HG03575 (cell line): ENCODE measurements at regions not wholly inside any gene's neighbourhood (a gene's known extent, or its start where the extent isn't known, plus 50 kb on each side); places are given as distances from the start of the nearest gene placed in this dataset.
"Not testable (repeated sequence)": the region's sequence is repeated elsewhere in the genome, so short reads cannot be mapped to it uniquely, and the experiment has no call there.

ENCODE experiments used
- ATAC-seq: cut with Tn5 transposase; IDR thresholded peaks from one replicate; pipeline ENCODE4 v1.9.1; 2021; ENCODE audit not compliant: unreplicated experiment, insufficient number of reproducible peaks, low FRiP score; ENCODE audit errors: extremely low read depth

DNA sequence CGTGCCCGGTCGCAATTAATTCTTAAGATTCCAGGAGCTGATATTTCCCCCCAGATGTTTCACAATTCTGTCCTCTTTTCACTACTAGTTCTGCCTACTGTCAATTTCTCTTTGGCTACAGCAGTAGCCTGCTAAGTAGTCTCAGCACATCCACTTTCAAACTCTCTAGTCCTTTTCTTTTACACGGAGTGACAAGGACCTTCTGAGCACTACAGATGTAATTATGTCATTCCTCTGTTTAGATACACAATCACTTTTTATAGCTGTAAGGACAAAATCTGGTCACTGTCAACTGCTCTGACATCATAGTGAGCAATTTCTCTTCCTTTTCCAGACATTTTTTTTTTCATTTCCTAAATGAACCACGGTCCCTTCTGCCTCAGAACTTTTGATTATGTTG is 421.7 kb upstream of the CHRM3 start:
- ATAC-seq: no peak

DNA sequence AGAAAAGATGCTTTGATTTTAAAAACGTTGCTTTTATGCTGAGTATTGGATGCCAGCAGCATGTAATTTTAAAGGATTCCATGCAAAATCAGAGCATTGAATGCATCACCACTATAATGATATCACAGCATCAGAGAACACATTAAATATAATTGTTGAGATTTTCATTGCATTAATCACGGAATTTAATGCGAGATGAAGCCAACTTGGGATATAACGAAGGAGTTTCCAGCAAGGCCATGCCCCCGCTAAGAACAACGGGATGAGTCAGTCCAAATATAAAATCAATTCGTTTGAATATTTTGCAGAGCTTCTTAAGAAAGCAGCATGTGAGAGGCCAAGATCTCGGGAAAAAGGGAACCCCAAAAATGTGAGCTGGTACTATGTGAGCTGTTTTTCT is 423.4 kb upstream of the CHRM3 start:
- no peak for ATAC-seq

DNA sequence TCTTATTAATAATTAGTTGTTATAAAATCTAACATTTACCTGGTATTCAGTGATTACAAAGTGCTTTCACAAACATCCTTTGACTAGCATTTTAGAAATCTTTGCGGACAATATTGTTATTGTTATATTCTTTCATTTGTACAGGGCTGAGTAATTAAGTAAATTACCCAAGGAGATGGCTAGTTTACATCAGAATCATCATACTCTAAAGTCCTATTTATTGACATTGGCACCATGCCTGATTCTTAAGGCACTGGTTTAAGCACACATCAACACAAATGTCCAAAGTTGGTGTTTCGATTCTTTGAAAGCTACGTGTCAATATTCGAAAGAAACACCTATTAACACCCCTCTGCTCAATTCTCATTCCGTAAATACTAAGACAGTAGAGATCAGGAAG is 424.6 kb upstream of the CHRM3 start:
- no peak for ATAC-seq

DNA sequence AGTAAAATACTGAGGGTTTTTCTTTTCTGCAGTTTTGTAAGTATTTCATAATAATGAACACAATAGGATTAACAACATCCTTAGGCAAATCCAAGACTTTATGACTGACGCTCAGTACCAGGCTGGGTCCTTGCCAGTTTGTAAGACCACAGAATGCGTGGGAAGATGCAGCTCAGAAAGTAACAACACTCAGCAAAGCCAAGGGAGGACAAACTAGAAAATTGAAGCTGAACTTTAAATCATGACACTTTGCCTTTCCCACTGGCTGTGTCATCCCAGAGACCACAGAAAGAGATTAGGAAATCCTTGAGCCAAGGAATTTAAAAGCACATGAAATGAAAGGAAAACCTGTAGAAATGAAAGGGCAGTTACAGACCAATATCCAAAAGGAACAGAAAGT is 426.3 kb upstream of the CHRM3 start:
- ATAC-seq: no peak

DNA sequence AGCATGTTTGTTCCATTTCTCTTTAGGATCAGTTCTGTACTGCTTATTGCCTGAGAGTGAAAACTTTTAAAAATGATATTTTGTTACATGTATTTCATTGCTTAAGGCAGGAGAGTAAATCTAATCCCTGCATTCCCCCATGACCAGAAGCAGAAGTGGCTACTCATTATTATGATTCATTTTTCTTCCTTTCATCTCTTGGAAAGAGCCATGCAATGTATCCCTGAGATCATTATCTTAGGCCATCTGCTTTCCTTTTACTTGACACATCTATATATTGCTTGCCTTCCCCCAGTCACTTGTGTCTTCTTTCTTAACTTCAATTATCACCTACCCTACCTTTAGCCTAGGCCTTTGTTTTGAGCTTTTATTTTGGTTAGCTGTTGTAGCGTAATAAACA is 430.4 kb upstream of the CHRM3 start:
- no peak for ATAC-seq

DNA sequence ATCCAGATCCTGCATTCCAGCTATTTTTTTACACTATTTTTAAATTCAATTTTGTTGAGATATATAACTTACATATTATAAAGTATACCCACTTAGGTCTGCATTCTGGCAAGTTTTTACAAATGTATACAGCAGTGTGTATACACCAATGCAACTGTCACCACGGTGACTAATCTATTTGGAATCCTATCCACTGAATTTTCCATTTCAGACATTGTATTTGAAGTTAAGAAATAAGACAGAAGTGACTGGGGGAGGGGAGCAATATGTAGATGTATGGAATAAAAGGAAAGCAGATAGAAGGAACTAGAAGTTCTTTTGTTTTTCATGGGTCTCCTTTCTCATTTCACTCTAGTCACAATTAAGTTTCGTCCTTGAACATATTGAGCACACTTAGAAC is 431.5 kb upstream of the CHRM3 start:
- ATAC-seq: no peak

DNA sequence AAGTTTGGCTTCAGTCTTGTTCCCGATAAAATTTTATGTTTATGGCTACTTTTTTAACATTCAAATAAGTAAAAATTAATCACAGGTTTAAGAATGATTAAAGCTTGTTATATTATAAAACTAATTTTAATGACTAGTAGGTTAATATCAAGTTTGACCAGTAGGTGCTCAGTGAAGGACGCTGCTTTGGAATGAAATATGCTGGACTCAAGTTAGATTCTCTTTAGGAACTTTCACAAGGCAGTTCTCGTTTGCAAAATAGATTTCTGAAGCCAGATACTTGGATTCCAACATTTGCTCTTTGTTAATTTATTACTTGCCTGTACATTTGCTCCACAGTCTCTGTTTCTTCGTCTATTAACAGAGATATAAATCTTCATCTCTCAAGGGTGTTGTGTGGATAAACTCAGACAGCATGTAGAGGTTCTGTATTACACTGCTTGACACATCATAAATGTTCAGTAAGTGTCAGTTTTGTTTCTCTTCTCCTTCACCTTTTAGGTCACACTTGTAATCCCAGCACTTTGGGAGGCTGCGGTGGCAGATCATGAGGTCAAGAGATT is 432.8 kb upstream of the CHRM3 start:
- no peak for ATAC-seq

DNA sequence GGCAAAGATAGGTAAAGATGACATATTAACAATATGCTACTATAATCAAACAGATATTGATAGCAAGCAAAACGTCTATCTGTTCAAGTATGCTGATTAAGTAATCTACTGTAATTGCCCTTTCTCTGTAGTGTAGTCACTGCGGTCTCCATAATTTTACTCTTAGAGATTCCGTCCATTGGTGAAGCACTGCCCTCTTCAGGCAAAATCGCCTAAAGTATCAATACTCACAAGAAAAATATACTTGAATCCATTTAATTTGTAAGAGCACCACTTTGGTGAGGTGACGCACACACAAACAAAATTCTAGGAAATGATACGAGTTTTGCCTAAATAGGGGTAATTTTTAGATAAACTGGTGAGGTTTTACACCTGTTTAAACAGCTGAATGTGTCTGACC is 434.6 kb upstream of the CHRM3 start:
- ATAC-seq: no peak

DNA sequence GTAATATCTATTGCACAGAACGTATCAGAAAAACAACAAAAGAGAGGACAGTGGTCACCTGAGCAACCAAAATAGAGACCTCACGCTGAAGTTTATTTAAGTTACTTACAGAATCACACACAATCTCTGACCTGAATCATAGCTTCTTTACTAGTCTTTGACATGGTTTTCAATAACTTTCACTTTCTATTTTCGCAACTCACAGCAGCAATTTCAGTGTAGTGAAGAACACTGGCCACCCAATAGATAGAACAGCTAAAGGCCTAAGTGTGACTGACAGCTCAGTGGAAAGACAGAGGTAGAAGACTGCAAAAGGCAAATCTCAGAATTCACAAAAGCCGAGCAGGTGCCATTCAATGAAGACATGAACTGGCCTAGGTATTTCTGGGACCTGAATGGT is 435.6 kb upstream of the CHRM3 start:
- ATAC-seq: no peak

DNA sequence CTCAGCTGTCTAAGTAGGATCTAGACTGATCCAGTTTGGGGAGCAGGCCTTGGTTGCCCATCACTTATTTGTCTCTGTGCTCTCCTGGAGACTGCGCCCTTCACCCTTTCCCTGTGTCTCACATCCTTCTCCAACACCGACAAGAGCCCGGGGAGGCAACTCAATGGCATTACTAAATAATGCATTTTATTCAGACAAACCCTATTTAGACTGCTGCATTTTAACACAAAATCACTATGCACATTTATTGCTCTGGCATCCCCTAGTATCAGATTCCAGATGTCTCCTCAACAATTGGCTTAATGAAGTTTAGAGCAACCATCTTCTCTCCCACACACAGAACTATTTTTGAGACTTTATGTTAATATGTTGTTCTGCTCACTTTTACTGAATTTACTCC is 436.4 kb upstream of the CHRM3 start:
- no peak for ATAC-seq

DNA sequence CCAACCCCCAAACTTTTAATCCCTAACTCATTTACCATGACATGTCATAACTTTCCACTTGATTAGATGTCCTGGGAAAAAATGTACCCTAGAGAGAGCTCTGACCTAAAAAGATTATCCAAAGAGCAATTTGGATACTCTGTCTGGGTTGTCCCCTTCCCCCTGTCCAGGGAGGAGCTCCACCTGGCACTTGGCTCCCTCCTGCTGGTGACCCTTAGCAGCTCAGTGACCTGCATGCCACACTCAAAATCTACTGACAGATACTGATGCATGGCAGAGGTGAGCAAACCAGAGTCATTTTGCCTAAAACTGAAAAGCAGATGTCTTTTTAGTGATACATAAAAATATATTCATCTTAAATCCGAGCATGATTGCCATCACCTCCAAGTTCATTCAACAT is 442.3 kb upstream of the CHRM3 start:
- ATAC-seq: no peak

DNA sequence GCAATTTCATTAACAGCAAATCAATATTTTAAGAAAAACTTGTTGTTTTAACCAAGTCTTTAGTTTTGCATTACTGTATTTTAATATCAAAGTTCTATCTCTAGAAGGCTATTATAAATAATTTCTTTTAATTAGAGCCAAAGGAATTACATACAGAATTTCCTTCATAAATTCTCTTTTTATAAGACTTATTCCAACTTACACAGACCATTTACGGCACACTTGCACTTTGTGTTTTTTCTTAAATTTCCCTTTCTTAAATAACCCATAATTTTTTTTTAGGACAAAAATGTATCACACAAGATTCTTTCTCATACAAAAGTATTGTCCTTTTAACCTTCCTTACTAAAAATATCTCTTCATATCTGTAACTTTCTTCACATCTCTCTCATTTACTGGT is 458.5 kb upstream of the CHRM3 start:
- no peak for ATAC-seq

DNA sequence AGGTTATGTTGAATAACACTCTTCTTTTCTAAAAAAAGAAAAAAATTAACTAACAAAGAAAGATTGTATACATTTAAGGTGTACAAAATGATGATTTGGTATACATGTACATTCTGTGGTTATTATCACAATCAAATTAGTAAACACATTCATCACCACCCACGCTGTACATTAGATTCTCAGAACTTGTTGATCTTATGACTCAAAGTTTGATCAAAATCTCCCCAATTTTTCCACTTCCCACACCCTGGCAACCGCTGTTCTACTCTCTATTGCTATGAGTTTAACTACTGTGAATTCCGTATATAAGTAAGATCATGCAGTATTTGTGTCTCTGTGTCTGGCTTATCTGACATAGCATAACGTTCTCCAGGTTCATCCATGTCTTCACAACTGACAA is 469.5 kb upstream of the CHRM3 start:
- ATAC-seq: no peak

DNA sequence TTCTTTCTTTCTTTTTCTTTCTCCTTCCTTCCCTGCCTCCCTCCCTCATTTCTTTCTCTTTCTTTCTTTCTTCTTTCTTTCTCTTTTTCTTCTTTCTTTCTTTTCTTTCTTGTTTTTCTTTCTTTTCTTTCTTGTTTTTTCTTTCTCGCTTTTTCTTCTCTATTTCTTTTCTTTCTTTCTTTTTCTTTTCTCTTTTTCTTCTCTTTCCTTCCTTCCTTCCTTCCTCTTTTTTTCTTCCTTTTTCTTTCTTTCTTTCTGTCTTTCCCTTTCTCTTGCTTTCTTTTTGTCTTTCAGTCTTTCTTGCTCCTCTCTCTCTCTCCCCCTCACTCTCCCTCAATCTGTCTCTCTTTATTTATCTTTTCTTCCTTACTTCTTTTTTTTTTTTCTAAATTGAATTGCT is 472.0 kb upstream of the CHRM3 start:
- ATAC-seq: no peak

DNA sequence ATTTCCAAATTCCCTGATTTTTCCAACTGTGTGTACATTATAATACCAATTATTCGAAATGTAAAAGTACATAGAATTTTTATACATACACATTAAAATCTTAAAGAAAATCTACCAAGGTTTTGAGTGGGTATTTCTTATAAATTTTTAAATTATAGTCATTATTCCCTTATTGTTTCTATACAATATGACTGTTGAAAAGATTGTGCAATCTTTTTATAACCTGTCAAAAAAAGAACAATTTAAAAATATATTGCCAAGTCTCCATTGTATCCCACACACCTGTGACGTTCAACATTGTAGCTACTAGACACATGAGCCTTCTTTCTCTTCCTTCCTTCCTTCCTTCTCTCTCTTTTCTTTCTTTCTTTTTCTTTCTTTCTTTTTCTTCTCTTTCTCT is 473.2 kb upstream of the CHRM3 start:
- no peak for ATAC-seq

DNA sequence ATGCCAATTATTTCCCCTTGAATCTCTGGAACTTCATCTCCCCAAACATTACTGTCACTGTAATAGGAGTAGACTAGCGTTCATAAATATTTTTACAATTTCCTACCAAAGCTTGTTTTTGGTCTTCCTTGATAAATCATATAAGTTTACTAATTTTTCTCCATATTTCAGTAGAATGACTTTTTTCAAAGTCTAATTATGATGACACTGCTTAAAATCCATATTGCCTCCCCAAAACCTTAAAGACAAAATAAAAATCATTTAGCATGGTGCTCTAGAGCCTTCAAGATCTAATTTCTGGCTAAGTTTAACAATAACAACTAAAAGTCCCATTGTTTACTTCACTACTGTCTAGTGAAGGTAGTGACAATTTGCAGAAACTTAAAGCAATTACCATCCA is 474.2 kb upstream of the CHRM3 start:
- ATAC-seq: no peak

DNA sequence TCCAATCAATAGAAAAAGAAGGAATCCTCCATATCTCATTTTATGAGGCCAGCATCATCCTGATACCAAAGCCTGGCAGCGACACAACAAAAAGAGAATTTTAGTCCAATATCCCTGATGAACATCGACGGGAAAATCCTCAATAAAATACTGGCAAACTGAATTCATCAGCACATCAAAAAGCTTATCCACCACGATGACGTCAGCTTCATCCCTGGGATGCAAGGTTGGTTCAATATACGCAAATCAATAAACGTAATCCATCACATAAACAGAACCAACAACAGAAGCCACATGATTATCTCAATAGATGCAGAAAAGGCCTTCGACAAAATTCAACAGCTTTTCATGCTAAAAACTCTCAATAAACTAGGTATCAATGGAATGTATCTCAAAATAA is 483.6 kb upstream of the CHRM3 start:
- not testable (repeated sequence) for ATAC-seq

DNA sequence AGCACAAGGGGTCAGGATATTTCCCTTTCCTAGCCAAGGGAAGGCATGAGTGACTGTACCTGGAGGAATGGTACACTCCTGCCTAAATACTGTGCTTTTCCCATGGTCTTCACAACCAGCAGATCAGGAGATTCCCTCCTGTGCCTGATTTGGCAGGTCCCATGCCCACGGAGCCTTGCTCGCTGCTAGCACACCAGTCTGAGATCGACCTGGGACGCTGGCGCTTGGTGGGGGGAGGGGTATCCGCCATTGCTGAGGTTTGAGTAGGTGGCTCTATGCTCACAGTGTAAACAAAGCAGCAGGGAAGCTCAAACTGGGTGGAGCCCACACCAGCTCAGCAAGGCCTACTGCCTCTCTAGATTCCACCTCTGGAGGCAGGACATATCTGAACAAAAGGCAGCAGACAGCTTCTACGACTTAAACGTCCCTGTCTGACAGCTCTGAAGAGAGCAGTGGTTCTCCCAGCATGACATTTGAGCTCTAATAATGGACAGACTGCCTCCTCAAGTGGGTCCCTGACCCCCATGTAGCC is 486.0 kb upstream of the CHRM3 start:
- ATAC-seq: no peak

DNA sequence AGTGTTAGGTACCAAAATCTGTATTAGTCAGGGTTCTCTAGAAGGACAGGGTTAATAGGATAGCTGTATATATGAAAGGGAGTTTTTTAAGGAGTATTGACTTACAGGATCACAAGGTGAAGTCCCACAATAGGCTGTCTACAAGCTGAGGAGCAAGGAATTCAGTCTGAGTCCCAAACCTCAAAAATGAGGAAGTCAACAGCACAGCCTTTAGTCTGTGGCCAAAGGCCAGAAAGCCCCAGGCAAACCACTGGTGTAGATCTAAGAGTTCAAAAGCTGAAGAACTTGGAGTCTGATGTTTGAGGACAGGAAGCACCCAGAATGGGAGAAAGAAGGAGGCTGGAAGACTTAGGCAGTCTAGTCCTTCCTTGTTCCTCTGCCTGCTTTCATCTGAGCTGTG is 487.5 kb upstream of the CHRM3 start:
- no peak for ATAC-seq

DNA sequence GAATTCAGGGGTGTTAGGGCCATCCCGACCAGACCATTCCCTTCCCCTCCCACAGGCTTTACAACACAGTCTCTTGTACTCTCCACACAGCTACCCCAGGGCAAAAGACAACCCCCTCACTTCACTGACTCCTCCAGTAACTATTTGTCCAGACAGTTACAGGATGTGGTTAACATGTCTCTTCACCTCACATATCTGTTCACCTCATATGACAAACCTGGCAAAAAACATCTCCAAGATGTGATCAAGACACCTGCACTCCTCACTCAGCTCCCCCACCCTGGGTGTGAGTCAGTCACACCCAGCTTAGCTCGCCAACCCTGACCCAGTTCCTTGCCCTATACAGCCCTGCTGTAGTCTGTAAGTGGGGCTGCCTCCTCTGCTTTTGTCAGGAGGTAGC is 490.5 kb upstream of the CHRM3 start:
- ATAC-seq: no peak

DNA sequence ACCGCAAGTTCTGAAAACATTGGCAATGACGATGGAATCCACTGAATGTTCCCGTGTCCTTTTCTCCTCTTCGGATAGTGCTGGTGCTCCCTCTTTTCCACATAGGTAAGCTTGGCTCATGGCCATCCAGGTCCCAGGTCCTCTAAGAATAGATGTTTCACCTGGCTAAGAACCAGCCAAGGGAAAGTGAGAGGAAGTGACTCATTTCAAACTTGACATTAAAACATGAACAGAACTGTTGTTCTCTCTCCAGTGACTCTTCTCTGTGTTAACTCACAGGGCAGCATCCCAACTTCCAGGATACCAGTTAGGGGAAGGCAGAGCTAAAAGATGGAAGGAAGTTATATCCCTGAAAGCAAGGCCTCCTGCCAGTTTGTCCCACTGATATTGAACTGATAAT is 493.8 kb upstream of the CHRM3 start:
- ATAC-seq: no peak
